Ovary (tissue), 7 donors: ENCODE measurements at regions not wholly inside any gene's neighbourhood (a gene's known extent, or its start where the extent isn't known, plus 50 kb on each side); places are given as distances from the start of the nearest gene placed in this dataset.
A peak's percentile ranks its signal among the peaks of the same experiment; 100 is the strongest.

Source experiments
- DNase-seq, 5 donors: peaks; one replicate each; pipeline ENCODE4 v3.0.0-alpha.2; 2019 to 2020
- H3K27ac ChIP-seq, 2 donors: fragments of 200-600 bp; one replicate each; pipeline versions ENCODE4 v1.5.1 to v1.8.0; 2019 to 2022
- H3K27me3 ChIP-seq: fragments of 200-600 bp; one replicate; pipeline ENCODE4 v1.8.0; 2022
- H3K36me3 ChIP-seq: fragments of 200-600 bp; sonication (generic); one replicate; pipeline ENCODE4 v1.5.1; 2019
- H3K4me1 ChIP-seq: one replicate; pipeline ENCODE4 v1.8.1; 2013; ENCODE audit warnings: mild to moderate bottlenecking, moderate library complexity; ENCODE audit not compliant: insufficient read depth
- H3K4me3 ChIP-seq: fragments of 200-600 bp; sonication (generic); one replicate; pipeline ENCODE4 v1.5.1; 2017
- H3K9me3 ChIP-seq, 2 donors: fragments of 200-600 bp in 1 of 2; sonication (generic) in 1 of 2; one replicate each; pipeline versions ENCODE4 v1.5.1 to v1.8.1; 2013 to 2019; ENCODE audit warnings: mild to moderate bottlenecking in 1 of 2, moderate library complexity in 1 of 2
- EP300 ChIP-seq: sonication (generic); formaldehyde crosslinking; IDR thresholded peaks from one replicate; pipeline ENCODE4 v1.6.1; 2017; ENCODE audit warnings: antibody characterized with exemption
- POLR2A ChIP-seq: fragments of 450-650 bp; IDR thresholded peaks from one replicate; pipeline ENCODE4 v1.6.1; 2017; ENCODE audit warnings: antibody characterized with exemption, mild to moderate bottlenecking, moderate library complexity
- WGBS, 3 donors: extraction: QIAGEN DNeasy Blood & Tissue Kit in 1 of 3; methylation state at CpG; one replicate each; pipeline versions ENCODE4 v1.1.5 to v1.1.7; 2013 to 2017; 5-methylcytosine and 5-hydroxymethylcytosine counted together
- intact Hi-C, 4 donors: fragments of 100-400 bp; cut with DNase I; formaldehyde crosslinking; loops; one replicate each; pipeline versions ENCODE4 v1.11.0 to v1.15.1; 2022 to 2023
- TF ChIP-seq, protein P1 (sequence below), 3 donors: fragments of 450-650 bp in 2 of 3; fragments of 200-600 bp in 1 of 3; IDR thresholded peaks; one replicate each; pipeline versions ENCODE4 v1.5.1 to v1.8.0; 2016 to 2022; ENCODE audit warnings: antibody characterized with exemption in 3 of 3, mild to moderate bottlenecking in 1 of 3
- donor health status: DM: no; HTN: no; CAD: no; lungs with moderate emphysema.
- donor health status: DM: no; HTN: no; CAD: no.
- donor health status: Bipolar disorder and iron deficiency.
- donor health status: DM: no; HTN: no; CAD: no.
- donor health status: DM: yes; HTN: yes; CAD: no.

DNA sequence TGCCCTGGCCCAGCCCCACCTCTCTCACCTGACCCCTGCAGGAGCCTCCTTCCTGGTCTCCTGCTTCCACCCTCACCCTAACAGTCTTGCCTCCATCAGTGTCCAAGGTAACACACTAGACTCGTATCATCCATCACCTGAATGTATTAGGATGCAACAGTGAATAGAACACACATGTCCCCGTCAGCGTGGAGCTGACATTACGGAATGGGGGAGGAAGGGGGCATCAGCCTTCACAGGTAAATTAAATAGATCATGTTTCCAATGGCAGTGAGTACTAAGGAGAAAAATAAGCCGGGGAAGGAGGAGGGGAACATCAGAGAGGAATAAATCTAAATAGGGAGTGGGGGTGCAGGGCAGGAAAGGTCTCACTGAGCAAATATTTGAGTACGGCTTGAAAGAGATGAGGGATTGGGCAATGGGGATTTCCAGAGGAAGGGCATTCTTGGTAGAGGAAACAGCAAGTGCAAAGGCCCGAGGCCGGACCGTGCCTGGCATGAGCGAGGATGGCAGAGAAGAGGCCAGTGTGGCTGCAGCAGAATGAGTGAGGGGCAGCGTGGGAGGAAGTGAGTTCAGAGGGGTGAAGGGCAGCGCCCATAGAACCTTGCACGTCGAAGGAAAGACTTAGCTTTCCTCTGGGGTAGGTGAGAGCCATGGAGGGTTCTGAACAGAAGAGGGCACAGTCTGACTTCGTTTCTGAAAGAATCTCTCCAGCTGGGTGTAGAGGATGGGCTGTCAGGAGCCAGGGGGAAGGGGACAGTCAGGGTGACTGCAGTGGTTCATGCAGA lies 110.1 kb upstream of the PTPN1 start:
- Histone ChIP-seq H3K27me3 (no peaks in the 10 kb centered on the region), H3K4me3 (no peak overlapping the region), H3K27ac (peak overlapping the region in 1 of 2 donors; percentile 7), H3K4me1 (peaks cover 10% of the 10 kb centered on the region), H3K9me3 (no peaks in the 10 kb centered on the region), H3K36me3 (no peaks in the 10 kb centered on the region)
- TF ChIP-seq EP300 (no peak), POLR2A (no peak)
- TF ChIP-seq, protein P1, sequence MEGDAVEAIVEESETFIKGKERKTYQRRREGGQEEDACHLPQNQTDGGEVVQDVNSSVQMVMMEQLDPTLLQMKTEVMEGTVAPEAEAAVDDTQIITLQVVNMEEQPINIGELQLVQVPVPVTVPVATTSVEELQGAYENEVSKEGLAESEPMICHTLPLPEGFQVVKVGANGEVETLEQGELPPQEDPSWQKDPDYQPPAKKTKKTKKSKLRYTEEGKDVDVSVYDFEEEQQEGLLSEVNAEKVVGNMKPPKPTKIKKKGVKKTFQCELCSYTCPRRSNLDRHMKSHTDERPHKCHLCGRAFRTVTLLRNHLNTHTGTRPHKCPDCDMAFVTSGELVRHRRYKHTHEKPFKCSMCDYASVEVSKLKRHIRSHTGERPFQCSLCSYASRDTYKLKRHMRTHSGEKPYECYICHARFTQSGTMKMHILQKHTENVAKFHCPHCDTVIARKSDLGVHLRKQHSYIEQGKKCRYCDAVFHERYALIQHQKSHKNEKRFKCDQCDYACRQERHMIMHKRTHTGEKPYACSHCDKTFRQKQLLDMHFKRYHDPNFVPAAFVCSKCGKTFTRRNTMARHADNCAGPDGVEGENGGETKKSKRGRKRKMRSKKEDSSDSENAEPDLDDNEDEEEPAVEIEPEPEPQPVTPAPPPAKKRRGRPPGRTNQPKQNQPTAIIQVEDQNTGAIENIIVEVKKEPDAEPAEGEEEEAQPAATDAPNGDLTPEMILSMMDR (IDR thresholded peaks at IDR 0.05): no peak
- no peak for DNase-seq
- intact Hi-C loops: no loop called here
- WGBS, 3 donors: 77 to 83% (median 81%) methylated on average over 15 of the region's 15 CpGs

DNA sequence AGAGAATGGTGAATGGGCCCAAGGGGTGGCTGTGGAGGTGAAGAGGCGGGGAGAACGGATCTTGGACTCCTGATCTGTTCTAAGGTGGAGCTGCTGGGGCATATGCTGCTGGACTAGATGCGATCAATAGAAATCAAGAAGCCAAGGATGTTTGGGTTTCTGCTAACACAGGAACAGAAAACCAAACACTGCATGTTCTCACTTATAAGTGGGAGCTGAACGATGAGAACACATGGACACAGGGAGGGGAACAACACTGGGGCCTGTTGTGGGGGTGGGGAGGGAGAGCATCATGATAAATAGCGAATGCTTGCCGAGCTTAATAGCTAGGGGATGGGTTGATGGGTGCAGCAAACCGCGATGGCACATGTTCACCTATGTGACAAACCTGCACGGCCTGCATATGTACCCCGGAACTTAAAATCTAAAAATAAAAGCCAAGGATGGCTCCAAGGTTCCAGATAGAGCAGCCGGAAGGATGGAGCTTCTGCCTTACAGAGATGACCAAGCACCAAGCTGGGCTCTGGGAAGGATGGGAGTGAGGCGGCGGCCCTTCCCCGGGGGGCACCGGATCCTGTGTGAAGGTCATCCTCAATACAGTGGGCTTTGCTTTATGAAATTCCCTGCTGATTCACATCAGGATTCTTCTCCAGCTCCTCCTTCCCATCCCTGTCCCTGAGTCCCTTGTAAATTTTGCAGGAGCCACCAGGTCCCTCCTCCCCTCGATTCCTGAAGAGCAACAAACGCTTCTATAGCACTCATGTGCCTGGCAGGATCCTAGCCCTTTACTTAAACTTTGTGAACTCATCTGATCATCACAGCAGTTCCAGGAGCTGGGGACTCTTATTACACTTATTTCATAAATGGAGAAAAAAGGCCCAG lies 109.2 kb upstream of the PTPN1 start:
- TF ChIP-seq, protein P1 (IDR thresholded peaks at IDR 0.05): no peak
- TF ChIP-seq EP300 (no peak), POLR2A (no peak)
- Histone ChIP-seq H3K4me1 (peaks cover 8% of the 10 kb centered on the region), H3K9me3 (no peaks in the 10 kb centered on the region), H3K27me3 (no peaks in the 10 kb centered on the region), H3K4me3 (no peak overlapping the region), H3K36me3 (no peaks in the 10 kb centered on the region), H3K27ac (no peak overlapping the region)
- 79 to 81% (median 80%) methylated on average over 17 of the region's 17 CpGs for WGBS, 3 donors
- no peak for DNase-seq
- intact Hi-C loops: no loop called here

DNA sequence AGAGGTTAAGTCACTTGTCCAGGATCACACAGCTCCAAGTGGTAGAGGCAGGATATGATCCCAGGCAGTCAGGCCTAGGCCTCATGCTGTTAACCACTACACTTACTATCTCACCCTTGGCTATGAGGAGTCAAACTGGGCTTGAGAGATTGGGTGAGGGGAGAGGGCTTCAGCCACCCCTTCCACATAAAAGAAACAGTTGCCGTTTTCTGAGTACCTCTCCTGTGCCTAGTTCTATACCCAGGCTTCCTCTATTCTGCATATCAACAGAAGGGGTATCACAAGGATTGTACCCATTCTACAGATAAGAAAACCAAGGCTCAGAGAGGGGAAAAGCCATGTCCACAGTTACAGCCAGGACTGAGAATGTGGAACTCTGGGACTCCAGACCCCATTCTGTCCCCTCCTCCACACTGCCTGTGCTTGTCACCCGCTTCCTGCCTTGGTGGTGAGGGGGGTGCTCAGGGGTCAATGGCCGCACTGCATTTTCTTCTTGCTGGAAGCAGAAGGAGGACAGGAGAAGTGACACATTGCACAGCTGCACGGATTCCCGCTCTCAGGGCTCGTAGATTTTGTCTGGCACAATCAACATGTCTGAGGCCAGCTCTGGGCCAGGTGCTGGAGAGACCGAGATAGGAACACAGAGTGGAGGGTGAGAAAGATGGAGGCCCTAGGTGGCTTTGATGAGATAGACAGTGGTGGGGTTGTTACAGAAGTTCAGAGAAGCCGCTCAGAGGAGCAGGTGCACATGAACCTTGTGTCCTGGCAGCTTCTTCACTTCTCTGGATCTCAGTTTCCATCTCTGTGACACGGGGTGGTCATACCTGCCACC lies 108.4 kb upstream of the PTPN1 start:
- no peak for DNase-seq
- Histone ChIP-seq H3K27ac (peak overlapping the region in 1 of 2 donors; percentile 24), H3K4me1 (peaks cover 8% of the 10 kb centered on the region), H3K4me3 (no peak overlapping the region), H3K9me3 (no peaks in the 10 kb centered on the region), H3K36me3 (no peaks in the 10 kb centered on the region), H3K27me3 (no peaks in the 10 kb centered on the region)
- intact Hi-C loops: no loop called here
- TF ChIP-seq, protein P1 (IDR thresholded peaks at IDR 0.05): no peak
- no peak for TF ChIP-seq EP300
- no peak for TF ChIP-seq POLR2A
- WGBS, 3 donors: 90 to 95% (median 92%) methylated on average over 9 of the region's 9 CpGs
